ENCODE measurements at regions not wholly inside any gene's neighbourhood (a gene's known extent, or its start where the extent isn't known, plus 50 kb on each side); places are given as distances from the start of the nearest gene placed in this dataset.
"Not testable (repeated sequence)": the region's sequence is repeated elsewhere in the genome, so short reads cannot be mapped to it uniquely, and the experiment has no call there.

DNA sequence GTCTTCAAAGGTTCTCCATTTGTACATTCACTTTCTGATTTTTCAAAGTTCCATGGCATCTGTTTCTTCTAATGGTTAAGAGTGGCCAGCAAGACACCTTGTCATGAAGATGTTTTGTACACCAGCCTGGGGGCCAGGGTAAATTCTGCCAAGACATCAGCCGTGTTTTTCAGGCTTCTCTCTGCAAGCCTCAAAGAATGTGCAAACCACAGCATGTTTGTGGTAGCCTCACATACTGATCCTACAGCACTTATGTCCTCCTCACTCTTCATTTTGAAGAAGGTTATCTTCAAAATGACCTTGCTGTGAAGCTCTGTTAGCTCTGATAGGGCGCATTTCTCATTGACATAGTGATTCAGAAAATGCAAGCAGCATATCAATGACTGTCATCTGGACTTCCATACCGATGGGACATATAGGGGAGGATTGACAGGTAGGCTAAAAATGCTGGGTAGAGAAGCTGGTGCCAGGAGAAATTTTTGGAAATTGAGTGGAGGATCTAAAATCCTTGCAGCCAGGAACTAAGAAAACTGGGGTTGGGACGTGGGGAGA, 59.3 kb upstream of the SPTLC3 start:
- Histone ChIP-seq H3K27me3 (no peaks in the 10 kb centered on the region), H3K4me3 (no peak overlapping the region), H3K4me1 (ENCODE audit: insufficient read depth) (no peaks in the 10 kb centered on the region), H3K9me3 (no peaks in the 10 kb centered on the region), H3K36me3 (no peaks in the 10 kb centered on the region), H3K27ac (no peak overlapping the region)
- 58 to 80% (median 62%) methylated on average over 4 of the region's 4 CpGs for WGBS, 3 donors
- intact Hi-C loops (cut with DNase I), result no loop called here
- no peak for DNase-seq
- TF ChIP-seq, protein P1, sequence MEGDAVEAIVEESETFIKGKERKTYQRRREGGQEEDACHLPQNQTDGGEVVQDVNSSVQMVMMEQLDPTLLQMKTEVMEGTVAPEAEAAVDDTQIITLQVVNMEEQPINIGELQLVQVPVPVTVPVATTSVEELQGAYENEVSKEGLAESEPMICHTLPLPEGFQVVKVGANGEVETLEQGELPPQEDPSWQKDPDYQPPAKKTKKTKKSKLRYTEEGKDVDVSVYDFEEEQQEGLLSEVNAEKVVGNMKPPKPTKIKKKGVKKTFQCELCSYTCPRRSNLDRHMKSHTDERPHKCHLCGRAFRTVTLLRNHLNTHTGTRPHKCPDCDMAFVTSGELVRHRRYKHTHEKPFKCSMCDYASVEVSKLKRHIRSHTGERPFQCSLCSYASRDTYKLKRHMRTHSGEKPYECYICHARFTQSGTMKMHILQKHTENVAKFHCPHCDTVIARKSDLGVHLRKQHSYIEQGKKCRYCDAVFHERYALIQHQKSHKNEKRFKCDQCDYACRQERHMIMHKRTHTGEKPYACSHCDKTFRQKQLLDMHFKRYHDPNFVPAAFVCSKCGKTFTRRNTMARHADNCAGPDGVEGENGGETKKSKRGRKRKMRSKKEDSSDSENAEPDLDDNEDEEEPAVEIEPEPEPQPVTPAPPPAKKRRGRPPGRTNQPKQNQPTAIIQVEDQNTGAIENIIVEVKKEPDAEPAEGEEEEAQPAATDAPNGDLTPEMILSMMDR (IDR thresholded peaks at IDR 0.05), result no peak
- TF ChIP-seq EP300 (IDR thresholded peaks at IDR 0.05), result no peak
- TF ChIP-seq POLR2A (IDR thresholded peaks at IDR 0.05), result no peak

DNA sequence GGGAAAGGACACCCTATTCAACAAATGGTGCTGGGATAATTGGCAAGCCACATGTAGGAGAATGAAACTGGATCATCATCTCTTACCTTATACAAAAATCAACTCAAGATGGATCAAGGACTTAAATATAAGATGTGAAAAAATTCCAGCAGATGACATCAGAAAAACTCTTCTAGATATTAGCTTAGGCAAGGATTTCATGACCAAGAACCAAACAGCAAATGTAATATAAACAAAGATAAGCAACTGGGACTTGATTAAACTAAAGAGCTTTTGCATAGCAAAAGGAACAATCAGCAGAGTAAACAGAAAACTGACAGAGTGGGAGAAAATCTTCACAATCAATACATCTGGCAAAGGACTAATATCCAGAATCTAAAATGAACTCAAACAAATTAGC, 54.5 kb upstream of the SPTLC3 start:
- intact Hi-C loops (cut with DNase I); H3K36me3 ChIP-seq; H3K4me1 ChIP-seq (ENCODE audit: insufficient read depth); DNase-seq; H3K27me3 ChIP-seq; H3K9me3 ChIP-seq; H3K4me3 ChIP-seq; H3K27ac ChIP-seq: not testable (repeated sequence)

DNA sequence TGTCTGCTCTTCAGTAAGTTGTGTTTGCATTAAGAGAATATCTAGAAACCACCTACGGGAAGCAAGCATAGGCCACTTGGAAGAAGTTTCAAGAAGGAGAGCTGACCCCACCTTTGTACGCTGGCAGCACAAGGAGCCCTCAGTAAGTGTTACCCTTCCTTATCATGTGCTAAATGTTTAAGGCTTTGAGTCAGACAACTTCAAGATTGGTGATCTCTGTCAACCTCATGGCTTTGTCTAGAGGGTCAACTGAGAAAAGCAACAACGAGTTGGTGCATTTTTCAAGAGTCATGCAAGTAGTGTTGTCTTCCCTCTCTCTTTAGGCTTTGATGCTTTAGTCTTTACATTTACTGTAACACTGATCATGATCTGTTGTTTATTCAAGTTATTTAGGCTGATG, 53.2 kb upstream of the SPTLC3 start:
- Histone ChIP-seq H3K4me3 (no peak overlapping the region), H3K9me3 (no peaks in the 10 kb centered on the region), H3K27me3 (no peaks in the 10 kb centered on the region), H3K36me3 (no peaks in the 10 kb centered on the region), H3K27ac (no peak overlapping the region), H3K4me1 (ENCODE audit: insufficient read depth) (no peaks in the 10 kb centered on the region)
- DNase-seq, result no peak
- intact Hi-C loops (cut with DNase I), result no loop called here
- 80 to 88% (median 82%) methylated on average over 3 of the region's 3 CpGs for WGBS, 3 donors
- TF ChIP-seq EP300 (IDR thresholded peaks at IDR 0.05), result no peak
- no peak for TF ChIP-seq POLR2A (IDR thresholded peaks at IDR 0.05)
- TF ChIP-seq, protein P1 (IDR thresholded peaks at IDR 0.05), result no peak

DNA sequence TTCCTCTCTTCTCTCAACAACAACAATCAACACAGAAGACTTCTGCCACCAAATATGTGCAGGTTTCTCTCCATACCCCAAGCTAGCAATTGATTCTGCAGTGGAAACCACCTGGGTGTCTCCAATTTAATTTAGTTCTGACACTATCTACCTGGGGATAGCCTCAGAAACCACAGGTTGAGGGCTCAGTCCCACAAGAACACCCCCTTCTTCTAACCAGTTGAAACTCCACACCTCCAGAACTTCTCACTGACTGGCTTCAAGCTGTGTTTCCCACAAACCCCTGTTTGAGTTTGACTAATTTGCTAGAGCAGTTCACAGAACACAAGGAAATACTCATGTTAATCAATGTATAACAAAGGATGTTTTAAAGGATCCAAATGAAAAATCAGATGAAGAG, 52.5 kb upstream of the SPTLC3 start:
- Histone ChIP-seq H3K4me3 (no peak overlapping the region), H3K27ac (no peak overlapping the region), H3K27me3 (no peaks in the 10 kb centered on the region), H3K36me3 (no peaks in the 10 kb centered on the region), H3K4me1 (ENCODE audit: insufficient read depth) (no peaks in the 10 kb centered on the region), H3K9me3 (no peaks in the 10 kb centered on the region)
- DNase-seq, result no peak
- intact Hi-C loops (cut with DNase I), result no loop called here
- TF ChIP-seq, protein P1 (IDR thresholded peaks at IDR 0.05), result no peak
- no peak for TF ChIP-seq POLR2A (IDR thresholded peaks at IDR 0.05)
- TF ChIP-seq EP300 (IDR thresholded peaks at IDR 0.05), result no peak

DNA sequence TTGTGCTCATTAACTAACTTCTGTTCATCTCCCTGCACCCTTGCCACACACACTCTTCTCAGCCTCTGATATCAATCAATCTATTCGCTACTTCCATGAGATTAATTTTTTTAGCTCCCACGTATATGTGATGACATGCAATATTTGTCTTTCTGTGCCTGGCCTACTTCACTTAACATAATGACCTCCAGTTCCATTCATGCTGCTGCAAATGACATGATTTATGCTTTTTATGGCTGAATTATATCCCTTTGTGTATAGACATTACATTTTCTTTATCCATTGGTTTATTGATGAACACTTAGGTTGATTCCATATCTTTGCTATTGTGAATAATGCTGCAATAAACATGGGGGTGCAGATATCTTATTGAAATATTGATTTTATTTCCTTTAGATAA, 50.8 kb upstream of the SPTLC3 start:
- no peaks in the 10 kb centered on the region for H3K36me3 ChIP-seq
- H3K27me3 ChIP-seq, result no peaks in the 10 kb centered on the region
- no peaks in the 10 kb centered on the region for H3K4me1 ChIP-seq (ENCODE audit: insufficient read depth)
- intact Hi-C loops (cut with DNase I), result no loop called here
- no peak for DNase-seq
- H3K9me3 ChIP-seq, result no peaks in the 10 kb centered on the region
- no peak overlapping the region for H3K4me3 ChIP-seq
- H3K27ac ChIP-seq, result no peak overlapping the region
- no peak for TF ChIP-seq EP300 (IDR thresholded peaks at IDR 0.05)
- TF ChIP-seq, protein P1 (IDR thresholded peaks at IDR 0.05), result no peak
- TF ChIP-seq POLR2A (IDR thresholded peaks at IDR 0.05), result no peak
- WGBS, 3 donors, result 42 to 53% (median 51%) methylated on average over 2 of the region's 2 CpGs
